ENCODE measurements at regions not wholly inside any gene's neighbourhood (a gene's known extent, or its start where the extent isn't known, plus 50 kb on each side); places are given as distances from the start of the nearest gene placed in this dataset.

DNA sequence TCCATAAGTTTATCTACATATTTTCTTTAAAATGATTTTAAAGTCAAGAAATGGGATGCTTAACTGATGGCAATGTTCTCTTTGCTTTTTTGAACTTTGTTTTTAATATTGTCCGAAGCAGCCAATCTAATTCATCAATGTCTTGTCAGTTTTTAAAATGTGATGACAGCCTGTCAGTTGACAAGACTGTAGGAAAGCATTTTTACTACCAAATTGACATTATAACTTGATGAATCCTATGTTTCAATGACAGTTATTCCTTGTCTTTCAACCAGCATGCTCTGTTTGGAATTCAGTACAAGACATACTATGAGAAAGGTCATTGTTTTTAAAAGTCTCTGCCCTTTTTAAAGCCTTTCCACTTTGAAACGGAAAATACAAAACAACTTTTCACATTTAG lies 1073.2 kb downstream of the TMTC2 start:
- H3K9me2 ChIP-seq (ENCODE audit: low read depth, low read length): no peaks in the 10 kb centered on the region
- H3K9ac ChIP-seq (ENCODE audit: low read length): no peak overlapping the region
- no peaks in the 10 kb centered on the region for H3K27me3 ChIP-seq (ENCODE audit: insufficient read depth, low read length)
- no peak for TF ChIP-seq EZH2 (IDR thresholded peaks at IDR 0.05; ENCODE audit: borderline replicate concordance, low read length)
- TF ChIP-seq, protein P1, sequence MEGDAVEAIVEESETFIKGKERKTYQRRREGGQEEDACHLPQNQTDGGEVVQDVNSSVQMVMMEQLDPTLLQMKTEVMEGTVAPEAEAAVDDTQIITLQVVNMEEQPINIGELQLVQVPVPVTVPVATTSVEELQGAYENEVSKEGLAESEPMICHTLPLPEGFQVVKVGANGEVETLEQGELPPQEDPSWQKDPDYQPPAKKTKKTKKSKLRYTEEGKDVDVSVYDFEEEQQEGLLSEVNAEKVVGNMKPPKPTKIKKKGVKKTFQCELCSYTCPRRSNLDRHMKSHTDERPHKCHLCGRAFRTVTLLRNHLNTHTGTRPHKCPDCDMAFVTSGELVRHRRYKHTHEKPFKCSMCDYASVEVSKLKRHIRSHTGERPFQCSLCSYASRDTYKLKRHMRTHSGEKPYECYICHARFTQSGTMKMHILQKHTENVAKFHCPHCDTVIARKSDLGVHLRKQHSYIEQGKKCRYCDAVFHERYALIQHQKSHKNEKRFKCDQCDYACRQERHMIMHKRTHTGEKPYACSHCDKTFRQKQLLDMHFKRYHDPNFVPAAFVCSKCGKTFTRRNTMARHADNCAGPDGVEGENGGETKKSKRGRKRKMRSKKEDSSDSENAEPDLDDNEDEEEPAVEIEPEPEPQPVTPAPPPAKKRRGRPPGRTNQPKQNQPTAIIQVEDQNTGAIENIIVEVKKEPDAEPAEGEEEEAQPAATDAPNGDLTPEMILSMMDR (IDR thresholded peaks at IDR 0.05; ENCODE audit: low read length): no peak
- H2AFZ ChIP-seq (ENCODE audit: low read length): no peak overlapping the region
- H3K4me1 ChIP-seq (ENCODE audit: insufficient read depth, low read length, severe bottlenecking): no peaks in the 10 kb centered on the region
- H3K4me3 ChIP-seq (ENCODE audit: low read depth, low read length, poor library complexity, severe bottlenecking): no peak overlapping the region
- no peak overlapping the region for H3K4me2 ChIP-seq (ENCODE audit: low read length)
- no peaks in the 10 kb centered on the region for H3K79me2 ChIP-seq (ENCODE audit: insufficient read depth, low read length)
- no peaks in the 10 kb centered on the region for H3K9me3 ChIP-seq (ENCODE audit: low read length)
- no peaks in the 10 kb centered on the region for H4K20me1 ChIP-seq (ENCODE audit: insufficient read depth, low read length)
- H3K27ac ChIP-seq (ENCODE audit: low read depth, low read length, poor library complexity, severe bottlenecking): no peak overlapping the region
- no peaks in the 10 kb centered on the region for H3K36me3 ChIP-seq (ENCODE audit: insufficient read depth, low read length)
- no peaks in the 10 kb centered on the region for H3F3A ChIP-seq (ENCODE audit: insufficient read depth, low read length)

DNA sequence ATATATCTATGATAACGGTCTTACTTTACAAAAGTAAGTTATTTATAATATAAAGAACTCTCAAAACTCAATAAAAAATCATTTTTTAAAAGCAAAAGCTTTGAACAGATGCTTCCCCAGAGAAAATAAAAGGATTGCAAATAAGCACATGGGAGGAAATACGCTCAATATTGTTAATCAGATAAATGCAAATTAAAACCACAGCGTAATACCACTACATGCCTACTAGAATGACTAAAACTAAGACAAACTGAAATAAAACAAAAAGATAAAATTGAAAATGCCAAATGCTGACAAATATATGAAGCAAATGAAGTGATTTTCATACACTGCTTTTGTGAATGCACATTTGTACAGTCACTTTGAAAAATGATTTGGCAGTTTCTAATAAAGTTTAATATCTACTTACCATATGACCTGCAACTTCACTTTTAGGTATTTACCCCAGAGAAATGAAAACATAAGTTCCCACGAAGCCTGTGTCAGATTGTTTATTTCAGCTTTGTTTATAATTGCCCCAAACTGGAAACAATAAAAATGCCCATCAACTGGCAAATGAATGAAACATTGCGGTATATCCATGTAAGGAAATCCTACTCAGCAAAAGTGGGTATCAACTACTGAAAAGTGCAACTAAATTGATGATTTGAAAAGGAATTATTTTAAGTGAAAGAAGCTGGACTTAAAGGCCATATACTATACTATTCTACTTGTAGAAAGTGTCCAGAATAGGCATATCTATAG lies 1072.4 kb downstream of the TMTC2 start:
- Histone ChIP-seq H3K27ac (ENCODE audit: low read depth, low read length, poor library complexity, severe bottlenecking) (no peak overlapping the region), H2AFZ (ENCODE audit: low read length) (no peak overlapping the region), H3K4me1 (ENCODE audit: insufficient read depth, low read length, severe bottlenecking) (no peaks in the 10 kb centered on the region), H3K36me3 (ENCODE audit: insufficient read depth, low read length) (no peaks in the 10 kb centered on the region), H3F3A (ENCODE audit: insufficient read depth, low read length) (no peaks in the 10 kb centered on the region), H3K9ac (ENCODE audit: low read length) (no peak overlapping the region), H4K20me1 (ENCODE audit: insufficient read depth, low read length) (no peaks in the 10 kb centered on the region), H3K27me3 (ENCODE audit: insufficient read depth, low read length) (no peaks in the 10 kb centered on the region), H3K9me3 (ENCODE audit: low read length) (no peaks in the 10 kb centered on the region), H3K9me2 (ENCODE audit: low read depth, low read length) (no peaks in the 10 kb centered on the region), H3K4me2 (ENCODE audit: low read length) (no peak overlapping the region), H3K4me3 (ENCODE audit: low read depth, low read length, poor library complexity, severe bottlenecking) (no peak overlapping the region), H3K79me2 (ENCODE audit: insufficient read depth, low read length) (no peaks in the 10 kb centered on the region)
- TF ChIP-seq, protein P1 (IDR thresholded peaks at IDR 0.05; ENCODE audit: low read length): no peak
- no peak for TF ChIP-seq EZH2 (IDR thresholded peaks at IDR 0.05; ENCODE audit: borderline replicate concordance, low read length)

DNA sequence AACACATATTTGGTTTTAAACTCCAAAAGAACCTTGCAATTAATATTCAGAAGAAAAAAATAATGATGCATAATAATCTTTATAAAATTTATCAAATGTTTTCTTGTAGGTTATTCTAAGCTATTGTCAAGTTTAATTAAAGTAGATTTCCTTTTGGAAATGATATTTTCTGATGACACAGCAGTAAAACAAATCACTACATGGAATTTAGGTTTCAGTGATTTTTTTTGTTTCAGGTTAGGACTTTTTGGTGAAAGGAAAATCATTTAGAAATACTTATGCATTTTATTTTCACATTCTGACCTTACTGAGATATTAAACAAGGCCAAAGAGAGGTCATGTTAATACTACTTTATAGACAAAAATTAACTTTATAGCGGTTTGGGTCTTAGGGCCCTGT lies 1067.2 kb downstream of the TMTC2 start:
- no peak overlapping the region for H3K4me3 ChIP-seq (ENCODE audit: low read depth, low read length, poor library complexity, severe bottlenecking)
- no peak overlapping the region for H3K9ac ChIP-seq (ENCODE audit: low read length)
- no peaks in the 10 kb centered on the region for H3K27me3 ChIP-seq (ENCODE audit: insufficient read depth, low read length)

More for the DNA sequence above, 1067.2 kb downstream of the TMTC2 start:
- Histone ChIP-seq H3K9me2 (ENCODE audit: low read depth, low read length) (no peaks in the 10 kb centered on the region), H3K4me2 (ENCODE audit: low read length) (no peak overlapping the region), H4K20me1 (ENCODE audit: insufficient read depth, low read length) (no peaks in the 10 kb centered on the region), H3K27ac (ENCODE audit: low read depth, low read length, poor library complexity, severe bottlenecking) (no peak overlapping the region), H3K9me3 (ENCODE audit: low read length) (no peaks in the 10 kb centered on the region), H3F3A (ENCODE audit: insufficient read depth, low read length) (no peaks in the 10 kb centered on the region), H3K79me2 (ENCODE audit: insufficient read depth, low read length) (no peaks in the 10 kb centered on the region), H2AFZ (ENCODE audit: low read length) (no peak overlapping the region), H3K36me3 (ENCODE audit: insufficient read depth, low read length) (no peaks in the 10 kb centered on the region), H3K4me1 (ENCODE audit: insufficient read depth, low read length, severe bottlenecking) (no peaks in the 10 kb centered on the region)
- no peak for TF ChIP-seq EZH2 (IDR thresholded peaks at IDR 0.05; ENCODE audit: borderline replicate concordance, low read length)
- TF ChIP-seq, protein P1 (IDR thresholded peaks at IDR 0.05; ENCODE audit: low read length): no peak
